ENCODE measurements at regions not wholly inside any gene's neighbourhood (a gene's known extent, or its start where the extent isn't known, plus 50 kb on each side); places are given as distances from the start of the nearest gene placed in this dataset.

- no peak overlapping the region for H2AFZ ChIP-seq
- H3K4me3 ChIP-seq = no peak overlapping the region
- no peaks in the 10 kb centered on the region for H3K79me2 ChIP-seq
- 95% methylated on average over 7 of the region's 7 CpGs for WGBS (ENCODE audit: low lambda C conversion rate, missing lambda C conversion rate)
- no peaks in the 10 kb centered on the region for H3K9me3 ChIP-seq (ENCODE audit: low read depth)
- TF ChIP-seq EZH2phosphoT487 (IDR thresholded peaks at IDR 0.05; ENCODE audit: low read depth, severe bottlenecking, unreplicated experiment) (no peak), EZH2 (IDR thresholded peaks at IDR 0.05; ENCODE audit: borderline replicate concordance) (no peak), CTCF (IDR thresholded peaks at IDR 0.05; ENCODE audit: poor library complexity) (no peak)
- H3K4me1 ChIP-seq (ENCODE audit: insufficient read depth) = no peaks in the 10 kb centered on the region
- no peaks in the 10 kb centered on the region for H3K9me2 ChIP-seq (replicated peaks; ENCODE audit: insufficient read depth)
- no peak overlapping the region for H3K27ac ChIP-seq
- H3K27me3 ChIP-seq = no peaks in the 10 kb centered on the region
- H4K20me1 ChIP-seq (ENCODE audit: insufficient read depth, poor library complexity, severe bottlenecking) = no peaks in the 10 kb centered on the region
- DNase-seq (ENCODE audit: low spot score) = no peak
- no peaks in the 10 kb centered on the region for H3K36me3 ChIP-seq (replicated peaks; ENCODE audit: insufficient read depth, low read depth)
- no peak overlapping the region for H3K4me2 ChIP-seq
Observed at GRCh38 chr10:131706476-131706875, 194.3 kb upstream of the PPP2R2D start.

- H3K4me3 ChIP-seq = no peak overlapping the region
- H4K20me1 ChIP-seq (ENCODE audit: insufficient read depth, poor library complexity, severe bottlenecking) = no peaks in the 10 kb centered on the region
- H3K9me2 ChIP-seq (replicated peaks; ENCODE audit: insufficient read depth) = no peaks in the 10 kb centered on the region
- H3K27ac ChIP-seq = no peak overlapping the region
- 88% methylated on average over 4 of the region's 4 CpGs for WGBS (ENCODE audit: low lambda C conversion rate, missing lambda C conversion rate)
- TF ChIP-seq EZH2phosphoT487 (IDR thresholded peaks at IDR 0.05; ENCODE audit: low read depth, severe bottlenecking, unreplicated experiment) (no peak), CTCF (IDR thresholded peaks at IDR 0.05; ENCODE audit: poor library complexity) (no peak), EZH2 (IDR thresholded peaks at IDR 0.05; ENCODE audit: borderline replicate concordance) (no peak)
- no peaks in the 10 kb centered on the region for H3K9me3 ChIP-seq (ENCODE audit: low read depth)
- no peaks in the 10 kb centered on the region for H3K27me3 ChIP-seq
- no peaks in the 10 kb centered on the region for H3K79me2 ChIP-seq
- no peaks in the 10 kb centered on the region for H3K4me1 ChIP-seq (ENCODE audit: insufficient read depth)
- H3K36me3 ChIP-seq (replicated peaks; ENCODE audit: insufficient read depth, low read depth) = no peaks in the 10 kb centered on the region
- H2AFZ ChIP-seq = no peak overlapping the region
- H3K4me2 ChIP-seq = no peak overlapping the region
- DNase-seq (ENCODE audit: low spot score) = no peak
Observed at GRCh38 chr10:131706952-131707351, 193.9 kb upstream of the PPP2R2D start.

GRCh38 chr10:131708225-131708880, 192.5 kb upstream of the PPP2R2D start:
- Histone ChIP-seq H4K20me1 (ENCODE audit: insufficient read depth, poor library complexity, severe bottlenecking) (no peaks in the 10 kb centered on the region), H3K79me2 (no peaks in the 10 kb centered on the region), H2AFZ (no peak overlapping the region), H3K4me3 (no peak overlapping the region), H3K27ac (no peak overlapping the region), H3K4me1 (ENCODE audit: insufficient read depth) (no peaks in the 10 kb centered on the region), H3K4me2 (no peak overlapping the region), H3K9me2 (replicated peaks; ENCODE audit: insufficient read depth) (no peaks in the 10 kb centered on the region), H3K9me3 (ENCODE audit: low read depth) (no peaks in the 10 kb centered on the region), H3K36me3 (replicated peaks; ENCODE audit: insufficient read depth, low read depth) (no peaks in the 10 kb centered on the region), H3K27me3 (no peaks in the 10 kb centered on the region)
- WGBS (ENCODE audit: low lambda C conversion rate, missing lambda C conversion rate) = 92% methylated on average over 17 of the region's 17 CpGs
- no peak for DNase-seq (ENCODE audit: low spot score)
- no peak for TF ChIP-seq EZH2phosphoT487 (IDR thresholded peaks at IDR 0.05; ENCODE audit: low read depth, severe bottlenecking, unreplicated experiment)
- no peak for TF ChIP-seq CTCF (IDR thresholded peaks at IDR 0.05; ENCODE audit: poor library complexity)
- no peak for TF ChIP-seq EZH2 (IDR thresholded peaks at IDR 0.05; ENCODE audit: borderline replicate concordance)
